ENCODE measurements at regions not wholly inside any gene's neighbourhood (a gene's known extent, or its start where the extent isn't known, plus 50 kb on each side); places are given as distances from the start of the nearest gene placed in this dataset.
"Not testable (repeated sequence)": the region's sequence is repeated elsewhere in the genome, so short reads cannot be mapped to it uniquely, and the experiment has no call there.

- DNase-seq: not testable (repeated sequence)
These were observed 94.3 kb downstream of the KCNJ12 start for GRCh38 chr17:21470422-21470821.

- no peak for DNase-seq
These were observed 94.7 kb downstream of the KCNJ12 start for GRCh38 chr17:21470861-21471260.

DNA sequence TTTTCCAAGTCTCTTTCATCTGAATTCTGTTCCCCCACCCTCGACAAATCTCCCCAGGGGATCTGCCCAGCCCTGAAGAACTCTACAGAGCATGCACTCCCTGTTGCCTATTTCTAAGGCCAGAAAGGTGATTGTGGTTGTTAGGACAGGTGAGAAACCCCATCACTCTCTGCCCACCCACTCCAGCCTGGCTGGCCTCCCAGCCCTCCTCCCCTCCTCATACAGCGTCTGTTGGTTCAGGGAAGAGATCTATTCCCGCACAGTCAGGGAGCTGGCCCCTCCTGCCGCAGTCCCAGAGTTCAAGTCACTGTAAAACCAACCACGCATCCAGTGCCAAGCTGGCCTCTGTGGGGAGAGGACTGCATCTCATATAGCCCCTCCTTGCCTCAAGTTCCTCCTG lies 98.7 kb downstream of the KCNJ12 start:
- DNase-seq: no peak

DNA sequence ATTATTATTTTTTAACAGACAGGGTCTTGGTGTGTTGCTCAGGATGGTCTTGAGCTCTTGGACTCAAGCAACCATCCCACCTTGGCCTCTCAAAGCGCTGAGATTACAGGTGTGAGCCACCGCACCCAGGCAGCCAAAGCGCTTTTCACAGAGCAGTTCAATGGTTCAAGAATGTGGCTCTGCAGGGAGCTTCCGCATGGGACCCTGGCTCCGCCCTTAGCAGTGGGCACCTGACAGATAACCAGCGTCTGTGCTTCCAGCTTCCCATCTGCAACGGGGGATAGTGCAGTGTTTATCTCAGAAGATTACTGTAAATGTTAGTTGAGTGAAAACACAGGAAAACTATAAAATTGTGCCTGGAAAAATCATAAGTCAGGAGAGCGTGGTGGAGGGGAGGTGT lies 99.4 kb downstream of the KCNJ12 start:
- DNase-seq: no peak

- DNase-seq: no peak
These were observed 100.7 kb downstream of the KCNJ12 start for GRCh38 chr17:21476867-21477266.

DNA sequence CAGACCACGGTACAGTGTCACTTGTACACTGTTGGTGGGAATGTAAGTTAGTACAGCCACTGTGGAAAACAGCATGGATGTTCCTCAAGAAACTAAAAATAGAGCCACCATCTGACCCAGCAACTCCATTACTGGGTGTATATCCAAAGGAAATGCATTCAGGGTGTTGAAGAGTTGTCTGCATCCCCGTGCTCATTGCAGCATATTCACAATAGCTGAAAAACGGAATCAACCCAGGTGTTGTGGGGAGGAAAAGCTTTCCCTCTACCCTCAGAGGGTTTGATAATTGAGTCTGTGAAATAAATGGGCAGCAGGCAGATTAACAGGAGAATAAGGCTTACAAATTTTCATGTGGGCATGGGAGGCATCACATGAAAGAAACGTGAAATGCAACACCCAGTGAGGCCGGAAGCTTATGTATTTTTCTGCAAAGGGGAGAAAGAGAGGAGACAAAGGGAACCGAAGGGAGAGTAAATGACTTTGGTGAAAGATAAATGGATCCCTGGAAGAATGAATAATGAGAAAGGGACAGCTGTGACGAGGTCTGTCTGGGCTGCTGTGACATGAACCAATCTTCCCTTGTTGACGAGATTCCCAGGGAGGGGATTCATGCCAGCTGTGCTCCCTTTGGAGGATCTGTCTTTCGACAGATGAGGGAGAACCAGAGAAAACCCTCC lies 106.2 kb downstream of the KCNJ12 start:
- no peak for DNase-seq

- not testable (repeated sequence) for DNase-seq
These were observed 111.9 kb downstream of the KCNJ12 start for GRCh38 chr17:21488043-21488442.

DNA sequence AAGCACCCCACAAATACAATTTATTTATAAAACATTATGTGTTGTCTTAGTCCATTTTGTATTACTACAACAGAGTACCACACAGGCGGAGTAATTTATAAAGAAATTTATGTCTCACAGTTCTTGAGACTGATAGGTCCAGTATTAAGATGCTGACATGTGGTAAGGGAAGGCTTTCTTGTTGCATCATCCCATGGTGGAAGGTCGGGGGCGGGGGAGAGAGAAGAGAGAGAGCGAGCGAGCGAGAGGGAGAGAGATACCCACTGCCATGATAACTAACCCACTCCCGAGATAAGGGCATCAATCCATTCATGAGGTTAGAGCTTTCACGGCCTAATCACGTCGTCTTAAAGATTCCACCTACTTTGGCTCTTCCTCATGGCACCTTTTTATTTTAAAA lies 117.8 kb downstream of the KCNJ12 start:
- no peak for DNase-seq

DNA sequence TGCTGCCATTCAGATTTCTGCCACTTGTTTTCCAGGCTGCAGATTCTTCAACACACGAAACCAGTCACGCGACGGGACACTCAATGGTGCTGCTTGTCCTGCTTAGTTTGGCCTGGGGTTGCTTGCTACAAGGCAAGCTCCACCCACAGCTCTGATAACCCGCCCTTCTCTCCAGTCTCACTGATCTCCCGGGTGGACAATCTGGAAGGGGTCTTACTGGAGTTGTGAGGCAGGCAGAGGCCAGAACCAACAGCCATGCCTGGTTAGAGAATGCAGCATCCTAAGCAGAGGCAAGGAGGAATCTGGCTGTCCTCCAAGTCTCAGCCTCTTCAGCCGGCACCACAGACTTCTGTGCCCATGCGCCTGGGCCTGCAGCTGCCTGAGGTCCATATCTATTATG lies 119.1 kb downstream of the KCNJ12 start:
- DNase-seq: no peak

- no peak for DNase-seq
These were observed 123.9 kb downstream of the KCNJ12 start for GRCh38 chr17:21500064-21500463.

- not testable (repeated sequence) for DNase-seq
These were observed 126.0 kb downstream of the KCNJ12 start for GRCh38 chr17:21501927-21502700.

DNA sequence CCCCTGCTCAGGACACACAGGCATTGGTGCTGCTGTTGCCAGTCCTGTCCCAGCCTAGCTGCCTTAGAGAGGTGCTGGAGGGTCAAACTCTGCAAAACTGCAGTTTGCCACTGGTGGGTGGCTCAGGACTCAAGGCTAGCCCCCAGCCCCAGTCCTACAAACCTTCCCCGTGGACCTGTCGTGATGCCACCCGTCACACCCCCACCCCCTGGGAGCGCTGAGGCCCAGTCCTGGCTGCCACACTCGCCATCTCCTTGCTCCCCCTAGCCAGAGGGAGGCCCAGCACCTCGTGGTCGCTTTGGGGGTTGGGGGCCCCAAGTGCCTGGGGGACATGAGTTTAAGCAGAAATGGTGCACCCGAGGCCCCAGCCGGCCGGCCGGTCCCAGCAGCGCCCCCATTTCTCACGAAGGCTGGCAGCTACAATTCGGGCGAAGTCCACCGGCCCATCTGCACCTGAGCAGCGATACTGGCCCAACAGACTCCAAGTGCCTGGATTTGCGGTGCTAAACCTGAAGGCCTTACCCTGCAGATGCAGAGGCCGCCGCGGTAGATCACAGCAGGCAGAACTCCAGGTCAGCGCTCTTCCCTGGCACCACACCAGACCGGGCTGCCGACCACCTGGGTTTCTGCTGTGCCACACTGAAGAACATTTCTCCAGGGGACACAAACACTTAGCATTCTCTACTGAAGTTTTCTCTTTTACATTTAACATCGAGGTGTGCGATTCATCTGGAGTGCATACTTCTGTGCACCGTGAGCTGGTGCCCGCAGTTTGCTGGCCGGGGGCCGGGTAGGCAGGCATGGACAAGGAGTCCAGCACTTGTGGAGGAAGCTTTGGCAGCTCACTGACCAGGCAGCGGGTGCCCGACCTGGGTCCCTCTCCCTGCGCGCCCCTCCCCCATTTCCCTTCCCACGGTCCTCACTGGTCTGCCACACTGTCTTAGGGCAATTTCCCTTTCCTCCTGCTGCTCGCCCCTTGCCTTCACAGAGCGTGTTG lies 130.0 kb downstream of the KCNJ12 start:
- no peak for DNase-seq

DNA sequence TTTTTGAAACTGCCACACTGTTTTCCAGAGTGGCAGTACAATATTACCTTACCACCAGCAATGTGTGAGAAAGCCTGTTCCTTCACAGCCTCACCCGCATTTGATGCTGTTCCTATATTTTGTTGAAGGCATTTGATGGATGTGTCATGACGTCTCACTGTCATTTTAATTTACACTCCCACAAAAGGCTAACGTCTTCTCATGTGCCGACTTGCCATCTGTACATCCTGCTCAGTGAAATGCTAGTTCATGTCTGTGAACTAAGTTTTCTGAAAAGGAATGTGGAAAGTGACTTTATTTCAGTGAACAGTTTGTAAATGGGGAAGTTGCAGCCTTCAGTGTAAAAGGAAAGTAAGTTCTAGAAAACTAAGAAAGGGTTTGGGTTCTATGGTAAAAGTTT lies 131.6 kb downstream of the KCNJ12 start:
- not testable (repeated sequence) for DNase-seq

DNA sequence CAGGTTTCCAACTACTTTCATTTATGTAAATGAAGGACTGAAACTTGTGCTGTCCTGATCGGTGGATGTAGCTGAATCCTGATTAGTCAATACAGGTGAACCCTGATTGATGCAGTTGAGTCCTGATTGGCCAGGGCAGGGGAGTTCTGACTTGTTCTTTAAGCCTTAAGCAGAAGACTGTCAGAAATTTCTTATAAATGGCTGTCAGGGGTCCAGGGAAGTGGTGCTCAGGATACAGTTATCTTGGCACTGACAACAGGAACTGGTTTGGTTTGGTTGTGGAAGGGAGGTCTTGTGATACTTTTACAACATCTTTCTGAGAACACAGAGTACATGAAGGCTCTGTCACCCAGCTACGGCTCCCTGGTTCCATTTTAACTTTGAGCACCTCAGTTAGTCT lies 132.1 kb downstream of the KCNJ12 start:
- DNase-seq: no peak

DNA sequence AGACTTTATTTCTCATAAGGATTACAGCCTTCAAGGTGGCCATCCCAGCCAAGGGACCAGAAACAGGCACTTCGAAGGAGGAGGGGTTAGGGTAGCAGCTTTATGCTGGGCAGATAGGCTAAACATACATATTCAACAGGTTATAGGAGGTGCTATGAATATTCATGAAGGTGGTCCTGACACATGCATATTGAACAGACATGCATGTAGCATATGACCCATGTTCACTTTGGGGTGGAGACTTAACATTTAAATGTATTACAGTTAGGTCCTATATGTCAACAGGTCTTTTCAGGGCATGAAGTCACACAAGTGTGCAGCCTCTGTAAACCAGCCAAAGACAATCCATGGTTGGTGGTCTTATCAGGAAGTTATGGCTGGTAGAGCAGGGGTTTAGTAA lies 133.2 kb downstream of the KCNJ12 start:
- not testable (repeated sequence) for DNase-seq

DNA sequence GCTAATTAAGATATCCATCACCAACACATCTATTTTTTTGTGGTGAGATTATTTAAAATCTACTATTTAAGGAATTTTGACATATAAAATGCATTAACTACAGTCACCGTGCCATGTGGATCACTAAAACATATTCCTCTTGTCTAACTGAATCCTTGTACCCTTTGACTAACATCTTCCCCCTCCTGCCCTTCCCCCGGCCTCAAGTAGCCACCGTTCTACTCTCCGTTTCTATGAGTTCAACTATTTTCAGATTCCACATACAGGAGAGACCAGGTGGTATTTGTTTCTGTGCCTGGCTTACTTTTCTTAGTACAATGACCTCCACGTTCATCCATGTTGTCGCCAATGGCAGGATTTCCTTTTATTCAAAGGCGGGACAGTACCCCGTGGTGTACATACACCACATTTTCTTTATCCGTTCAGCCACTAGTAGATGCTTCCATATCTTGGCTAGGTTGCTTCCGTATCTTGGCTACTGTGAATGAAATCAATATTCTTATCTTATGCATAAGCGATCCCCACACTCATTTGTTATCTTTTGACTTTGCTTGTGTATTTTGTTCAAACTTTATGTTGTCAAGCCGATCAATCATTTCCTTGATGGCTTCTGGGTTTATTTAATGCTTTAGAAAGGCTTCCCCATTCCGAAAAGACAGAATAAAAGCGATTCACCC lies 134.7 kb downstream of the KCNJ12 start:
- peak in 1 of 6 experiments; percentile 26 for DNase-seq

- DNase-seq: peak in 5 of 6 experiments; percentile 34 to 65 (median 51)
These were observed 135.4 kb downstream of the KCNJ12 start for GRCh38 chr17:21511363-21512195.

DNA sequence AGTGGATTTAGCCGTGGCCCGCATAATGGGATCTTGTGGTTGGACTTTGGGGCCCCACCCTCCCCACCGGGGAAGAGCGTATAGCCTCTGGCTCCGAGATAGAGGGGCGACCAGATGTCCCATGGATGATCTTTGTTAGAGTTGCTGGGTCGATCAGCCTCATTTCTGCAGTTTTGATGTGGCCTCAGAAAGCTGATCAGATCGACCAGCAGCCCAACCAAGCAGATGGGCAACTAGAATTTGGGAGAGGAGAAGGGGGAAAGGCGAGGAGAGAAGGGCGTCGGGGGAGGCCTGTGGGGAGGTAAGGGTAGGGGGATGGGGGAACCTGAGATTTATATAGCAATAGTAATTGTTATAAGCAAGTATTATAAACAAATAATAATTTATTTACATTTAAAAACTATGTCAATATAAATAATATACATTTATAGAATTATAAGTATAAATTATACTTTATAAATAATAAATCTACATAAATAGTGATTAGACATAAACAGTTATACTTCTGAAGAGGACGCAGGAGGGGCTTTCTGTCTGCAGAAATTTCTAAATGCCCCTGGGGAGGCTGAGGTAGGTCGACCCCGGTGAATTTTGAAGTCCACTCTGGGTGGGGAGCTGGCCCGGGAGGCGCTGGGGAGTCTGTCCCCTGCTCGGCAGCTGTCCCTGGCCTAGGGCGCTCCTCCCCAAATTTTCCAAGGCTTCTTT lies 136.3 kb downstream of the KCNJ12 start:
- peak in 1 of 6 experiments; percentile 59 for DNase-seq

DNA sequence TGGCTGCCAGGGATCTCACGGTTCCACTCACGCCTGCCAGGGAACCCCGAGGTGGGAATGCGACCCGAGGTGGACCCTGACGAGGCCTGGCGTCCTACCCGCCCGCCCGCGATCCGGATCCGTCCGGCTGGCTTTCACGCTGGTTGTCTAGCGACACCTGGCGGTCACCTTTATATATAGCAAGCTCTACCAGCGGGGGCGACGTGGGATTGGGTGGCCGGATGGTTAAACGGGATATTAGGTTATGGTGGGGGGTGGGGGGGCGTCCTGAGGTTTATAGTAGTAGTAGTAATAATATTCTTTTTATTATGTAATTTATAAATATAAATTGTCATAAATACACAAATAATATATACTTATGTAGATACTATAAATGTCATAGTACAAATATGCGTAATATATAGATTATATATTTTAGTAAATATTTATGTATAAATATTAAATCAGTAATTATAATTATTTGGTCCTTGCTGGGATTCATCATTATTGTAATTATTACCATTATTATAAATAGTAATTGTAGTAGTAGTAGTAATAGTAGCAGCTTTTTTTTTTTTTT lies 136.9 kb downstream of the KCNJ12 start:
- peak; percentile 25 to 81 (median 67) for DNase-seq

DNA sequence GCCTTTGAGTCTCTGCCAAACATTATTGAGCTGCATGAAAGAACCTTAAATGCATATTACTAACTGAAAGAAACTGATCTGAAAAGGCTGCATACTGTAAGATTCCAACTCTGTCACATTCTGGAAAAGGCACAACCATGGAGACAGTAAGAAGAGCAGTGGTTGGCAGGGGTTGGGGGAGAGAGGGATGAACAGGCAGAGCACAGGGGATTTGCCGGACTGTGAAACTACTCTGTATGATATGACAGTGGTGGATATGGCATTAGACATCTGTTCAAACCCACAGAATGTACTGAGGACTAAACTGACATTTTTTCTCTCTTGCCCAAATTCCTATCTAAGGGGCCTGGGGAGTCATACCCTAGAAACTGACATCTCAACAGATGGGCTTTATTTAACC lies 138.4 kb downstream of the KCNJ12 start:
- DNase-seq: not testable (repeated sequence)
